ENCODE measurements at regions not wholly inside any gene's neighbourhood (a gene's known extent, or its start where the extent isn't known, plus 50 kb on each side); places are given as distances from the start of the nearest gene placed in this dataset.

- Histone ChIP-seq H3K27me3 (replicated peaks; ENCODE audit: insufficient read depth, low read length) (no peaks in the 10 kb centered on the region), H3K36me3 (replicated peaks; ENCODE audit: insufficient read depth, low read length) (no peaks in the 10 kb centered on the region), H3K4me3 (ENCODE audit: low read length) (no peak overlapping the region), H3K9ac (ENCODE audit: low read length) (no peak overlapping the region), H3K4me2 (ENCODE audit: low read depth, low read length) (no peak overlapping the region), H3K9me2 (replicated peaks; ENCODE audit: insufficient read depth, low read length) (no peaks in the 10 kb centered on the region), H3K27ac (ENCODE audit: low read length) (no peak overlapping the region), H3K79me2 (ENCODE audit: low read length) (no peaks in the 10 kb centered on the region), H4K20me1 (ENCODE audit: insufficient read depth, low read length) (no peaks in the 10 kb centered on the region), H3K4me1 (ENCODE audit: low read length) (no peaks in the 10 kb centered on the region), H3F3A (ENCODE audit: insufficient read depth, low read length) (no peaks in the 10 kb centered on the region), H2AFZ (ENCODE audit: low read length) (no peak overlapping the region), H3K9me3 (replicated peaks; ENCODE audit: insufficient read depth, low read length) (no peaks in the 10 kb centered on the region)
- no peak for DNase-seq
- TF ChIP-seq EZH2 (optimal IDR thresholded peaks at IDR 0.05; ENCODE audit: low read depth, low read length) (no peak), CTCF (IDR thresholded peaks at IDR 0.05; ENCODE audit: low read length) (no peak), EZH2phosphoT487 (IDR thresholded peaks at IDR 0.05; ENCODE audit: low read length) (no peak)
These were observed 60.0 kb upstream of the NPAS2 start for GRCh38 chr2:100759901-100760300.

GRCh38 chr2:100761365-100761764 is 58.6 kb upstream of the NPAS2 start:
- H3K79me2 ChIP-seq (ENCODE audit: low read length), result no peaks in the 10 kb centered on the region
- no peak overlapping the region for H3K9ac ChIP-seq (ENCODE audit: low read length)
- TF ChIP-seq EZH2phosphoT487 (IDR thresholded peaks at IDR 0.05; ENCODE audit: low read length) (no peak), EZH2 (optimal IDR thresholded peaks at IDR 0.05; ENCODE audit: low read depth, low read length) (no peak), CTCF (IDR thresholded peaks at IDR 0.05; ENCODE audit: low read length) (no peak)
- no peak overlapping the region for H3K4me2 ChIP-seq (ENCODE audit: low read depth, low read length)
- no peak for DNase-seq
- no peak overlapping the region for H3K27ac ChIP-seq (ENCODE audit: low read length)
- no peaks in the 10 kb centered on the region for H4K20me1 ChIP-seq (ENCODE audit: insufficient read depth, low read length)
- no peaks in the 10 kb centered on the region for H3K9me3 ChIP-seq (replicated peaks; ENCODE audit: insufficient read depth, low read length)
- no peaks in the 10 kb centered on the region for H3F3A ChIP-seq (ENCODE audit: insufficient read depth, low read length)
- H3K4me3 ChIP-seq (ENCODE audit: low read length), result no peak overlapping the region
- no peaks in the 10 kb centered on the region for H3K27me3 ChIP-seq (replicated peaks; ENCODE audit: insufficient read depth, low read length)
- no peaks in the 10 kb centered on the region for H3K36me3 ChIP-seq (replicated peaks; ENCODE audit: insufficient read depth, low read length)
- H2AFZ ChIP-seq (ENCODE audit: low read length), result no peak overlapping the region
- H3K4me1 ChIP-seq (ENCODE audit: low read length), result no peaks in the 10 kb centered on the region
- H3K9me2 ChIP-seq (replicated peaks; ENCODE audit: insufficient read depth, low read length), result no peaks in the 10 kb centered on the region

- Histone ChIP-seq H3K4me1 (ENCODE audit: low read length) (no peaks in the 10 kb centered on the region), H3K9me2 (replicated peaks; ENCODE audit: insufficient read depth, low read length) (no peaks in the 10 kb centered on the region), H3K9me3 (replicated peaks; ENCODE audit: insufficient read depth, low read length) (no peaks in the 10 kb centered on the region), H3K79me2 (ENCODE audit: low read length) (no peaks in the 10 kb centered on the region), H3K4me3 (ENCODE audit: low read length) (no peak overlapping the region), H3K36me3 (replicated peaks; ENCODE audit: insufficient read depth, low read length) (no peaks in the 10 kb centered on the region), H3F3A (ENCODE audit: insufficient read depth, low read length) (no peaks in the 10 kb centered on the region), H2AFZ (ENCODE audit: low read length) (no peak overlapping the region), H3K27ac (ENCODE audit: low read length) (no peak overlapping the region), H4K20me1 (ENCODE audit: insufficient read depth, low read length) (no peaks in the 10 kb centered on the region), H3K9ac (ENCODE audit: low read length) (no peak overlapping the region), H3K4me2 (ENCODE audit: low read depth, low read length) (no peak overlapping the region), H3K27me3 (replicated peaks; ENCODE audit: insufficient read depth, low read length) (no peaks in the 10 kb centered on the region)
- TF ChIP-seq EZH2 (optimal IDR thresholded peaks at IDR 0.05; ENCODE audit: low read depth, low read length) (no peak), EZH2phosphoT487 (IDR thresholded peaks at IDR 0.05; ENCODE audit: low read length) (no peak), CTCF (IDR thresholded peaks at IDR 0.05; ENCODE audit: low read length) (no peak)
- DNase-seq, result no peak
These were observed 55.5 kb upstream of the NPAS2 start for GRCh38 chr2:100764430-100764829.

Data from MM.1S (cell line).